ENCODE measurements at regions not wholly inside any gene's neighbourhood (a gene's known extent, or its start where the extent isn't known, plus 50 kb on each side); places are given as distances from the start of the nearest gene placed in this dataset.
"Not testable (repeated sequence)": the region's sequence is repeated elsewhere in the genome, so short reads cannot be mapped to it uniquely, and the experiment has no call there.

DNA sequence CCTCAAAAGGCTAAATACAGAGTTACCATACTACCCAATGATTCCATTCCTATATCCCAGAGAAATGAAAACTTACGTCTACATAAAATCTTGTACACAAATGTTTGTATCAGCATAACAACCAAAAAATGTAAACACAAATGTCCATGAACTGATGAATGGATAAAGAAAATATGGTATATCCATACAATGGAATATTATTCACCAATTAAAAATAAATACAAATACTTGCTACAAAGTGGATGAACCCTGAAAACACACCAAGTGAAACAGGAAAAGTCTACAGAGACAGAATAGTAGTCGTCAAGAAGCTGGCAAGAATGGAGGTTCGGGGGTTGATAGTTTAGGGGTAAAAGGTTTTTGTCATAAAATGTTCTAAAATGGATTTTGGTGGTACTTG, 54.0 kb upstream of the ANKRD28 start:
- no peak for DNase-seq

DNA sequence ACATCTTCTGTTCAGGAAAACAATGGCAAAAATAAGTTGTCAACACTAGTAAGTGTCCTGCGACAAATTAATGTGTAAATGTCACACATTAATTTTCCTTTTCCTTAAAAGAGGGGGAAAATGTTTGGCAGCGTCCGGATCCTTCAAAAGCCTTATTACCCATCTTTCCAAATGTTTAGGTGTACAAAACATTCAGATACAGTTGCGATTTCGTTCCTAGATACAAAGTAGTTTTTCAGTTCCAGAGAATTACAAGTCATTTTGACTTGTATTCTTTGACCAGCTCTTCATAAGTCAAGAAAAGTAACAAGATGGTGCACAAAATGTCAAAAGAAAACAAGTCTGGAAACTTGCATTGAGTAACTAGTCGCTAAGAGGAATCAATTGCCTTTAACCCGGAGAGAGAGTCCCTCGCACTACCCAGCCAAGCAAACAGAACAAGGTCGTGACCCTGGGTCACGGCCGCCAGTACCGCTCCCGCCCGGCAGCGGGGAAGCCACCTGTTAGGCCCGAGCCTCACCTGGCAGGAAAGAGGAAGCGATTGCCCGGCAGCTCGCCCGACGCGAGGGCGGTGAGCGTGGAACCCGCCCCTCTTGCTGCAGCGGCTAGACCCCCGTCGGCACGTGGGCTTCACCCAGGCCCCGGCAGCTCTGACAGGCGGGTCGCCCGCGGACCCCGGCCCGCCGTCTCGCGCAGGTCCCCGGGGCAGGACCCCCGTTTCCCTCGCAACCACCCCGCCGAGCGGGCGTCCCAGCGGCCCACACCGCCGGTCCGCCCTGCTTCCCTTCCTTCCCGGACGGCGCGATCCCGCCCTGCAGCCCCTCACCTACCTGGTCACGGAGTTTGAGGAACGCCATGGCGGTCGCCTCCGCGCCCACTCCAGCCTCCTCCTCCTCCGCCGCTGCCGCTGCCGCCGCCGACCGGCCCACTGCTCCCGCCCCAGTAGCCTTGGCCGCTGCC, 61.0 kb upstream of the ANKRD28 start:
- DNase-seq: peak; percentile 66 to 75

DNA sequence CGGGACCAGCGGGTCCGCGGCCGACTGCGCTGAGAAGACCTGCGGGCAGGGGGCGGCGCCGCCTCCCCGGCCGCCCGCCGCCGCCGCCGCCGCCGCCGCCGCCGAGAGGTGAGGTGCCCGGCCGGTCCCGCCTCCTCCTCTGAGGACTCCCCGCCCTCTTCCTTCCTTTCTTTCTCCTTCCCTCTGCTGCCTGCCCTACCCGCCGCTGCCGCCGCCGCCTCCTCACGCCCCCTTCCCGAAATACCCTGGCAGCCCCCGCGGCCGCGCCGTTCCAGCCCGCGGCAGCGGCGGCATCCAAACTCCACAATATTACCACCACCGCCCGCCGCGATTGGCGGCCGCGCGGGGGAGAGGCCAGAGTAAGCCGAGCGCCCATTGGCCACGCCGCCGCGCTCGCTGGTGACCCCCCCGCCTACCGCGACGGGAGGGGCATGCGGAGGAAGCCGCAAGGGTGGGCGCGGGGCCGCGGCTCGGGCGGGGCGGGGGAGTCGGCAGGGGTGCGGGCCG, 61.8 kb upstream of the ANKRD28 start:
- DNase-seq: peak; percentile 66 to 77

DNA sequence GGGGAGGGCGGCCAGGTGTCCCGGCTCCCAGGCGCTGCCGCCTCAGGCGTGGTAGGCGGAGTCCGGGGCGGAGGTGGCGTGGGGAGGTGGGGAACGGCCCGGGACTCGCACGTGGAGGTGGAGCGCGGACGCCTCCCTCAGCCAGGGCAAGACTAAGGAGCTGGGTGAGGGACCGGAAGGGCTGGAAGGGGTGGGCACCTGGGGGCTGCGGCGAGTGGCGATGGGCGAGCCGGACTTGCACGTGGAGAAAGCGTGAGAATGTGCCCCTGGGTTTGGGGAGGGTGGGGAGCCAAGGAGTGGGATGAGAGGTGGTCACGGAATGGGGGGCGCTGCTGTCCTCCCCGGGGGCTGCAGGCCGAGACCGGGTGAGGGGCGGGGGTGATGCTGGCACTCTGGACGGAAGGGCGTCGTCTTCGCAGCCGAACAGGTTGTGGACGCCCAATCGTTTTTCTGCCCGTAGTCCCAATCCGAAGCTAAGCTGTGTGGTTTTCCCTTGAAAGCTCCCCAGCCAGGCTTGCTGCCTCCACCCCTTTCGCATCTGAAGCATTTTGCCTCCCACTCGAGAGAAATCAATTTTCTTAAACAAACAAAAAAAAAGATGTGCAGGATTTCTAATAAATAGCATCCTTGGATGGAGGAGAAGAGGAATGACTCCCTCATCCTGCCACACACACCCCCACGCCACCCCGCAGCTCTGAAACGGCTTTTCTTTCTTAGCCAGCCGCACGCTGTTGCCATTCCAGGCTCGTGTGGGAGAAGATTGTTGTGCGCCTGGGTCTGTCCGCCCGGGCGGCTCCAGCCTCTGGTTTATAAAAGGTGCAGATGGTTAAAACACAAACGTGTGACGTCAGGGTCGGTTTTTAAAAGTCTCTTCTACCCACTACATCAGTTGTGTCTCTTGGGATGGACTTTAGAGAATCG, 62.5 kb upstream of the ANKRD28 start:
- DNase-seq: peak in 1 of 2 donors; percentile 2

DNA sequence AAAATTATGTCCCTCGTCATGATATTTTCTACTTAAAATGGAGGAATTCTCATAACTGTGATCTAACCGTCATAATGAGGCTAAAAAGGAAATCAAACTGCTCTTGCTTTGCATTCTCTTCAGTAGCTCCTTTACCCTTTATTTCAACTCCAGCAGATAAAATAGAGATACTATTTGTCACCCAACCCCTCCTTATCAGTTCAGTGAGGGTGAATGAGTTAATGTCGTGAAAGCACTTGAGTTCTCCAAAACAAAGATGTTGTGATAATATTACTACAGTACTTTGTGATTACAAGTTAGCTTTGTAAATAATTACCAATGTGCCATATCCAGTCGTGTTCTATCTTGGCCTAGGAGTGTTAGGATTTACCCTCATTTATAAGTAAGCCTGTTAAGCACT, 63.4 kb upstream of the ANKRD28 start:
- no peak for DNase-seq

DNA sequence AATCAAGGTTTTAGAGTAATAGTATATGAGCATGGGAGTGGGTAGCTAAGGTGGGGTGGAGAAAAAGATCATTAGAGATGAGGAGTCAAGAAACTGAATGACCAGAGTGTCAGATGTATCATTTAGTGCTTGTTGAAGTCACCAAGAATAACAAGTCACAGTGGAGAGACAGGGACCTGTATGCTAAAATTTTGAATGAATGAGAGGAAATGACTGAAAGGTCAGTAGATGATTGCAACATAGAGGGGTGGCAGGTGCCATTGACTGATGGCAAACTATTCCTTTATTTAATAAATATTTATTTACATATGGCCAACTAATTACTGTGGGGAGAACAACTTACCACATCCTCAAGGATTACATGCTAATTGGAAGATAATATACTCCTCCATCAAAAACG, 75.0 kb upstream of the ANKRD28 start:
- no peak for DNase-seq

DNA sequence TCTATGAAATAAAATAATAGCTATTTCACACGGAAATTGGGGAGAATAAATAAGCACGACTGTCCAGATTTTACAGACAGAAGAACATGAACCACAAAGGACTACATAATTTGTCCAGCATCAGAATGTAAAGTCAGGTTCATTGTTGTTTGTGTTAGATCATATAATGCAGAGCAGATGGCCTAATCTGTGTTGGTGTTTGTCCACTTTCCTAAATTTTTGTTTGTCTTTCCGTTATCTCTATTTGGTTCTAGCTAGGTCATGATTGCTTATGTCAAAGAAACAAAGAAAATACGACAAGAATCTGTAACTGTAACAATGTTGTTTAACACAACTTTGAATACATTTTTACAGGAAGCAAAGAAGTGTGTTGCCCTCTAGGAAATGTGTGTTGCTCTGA, 75.6 kb upstream of the ANKRD28 start:
- no peak for DNase-seq

DNA sequence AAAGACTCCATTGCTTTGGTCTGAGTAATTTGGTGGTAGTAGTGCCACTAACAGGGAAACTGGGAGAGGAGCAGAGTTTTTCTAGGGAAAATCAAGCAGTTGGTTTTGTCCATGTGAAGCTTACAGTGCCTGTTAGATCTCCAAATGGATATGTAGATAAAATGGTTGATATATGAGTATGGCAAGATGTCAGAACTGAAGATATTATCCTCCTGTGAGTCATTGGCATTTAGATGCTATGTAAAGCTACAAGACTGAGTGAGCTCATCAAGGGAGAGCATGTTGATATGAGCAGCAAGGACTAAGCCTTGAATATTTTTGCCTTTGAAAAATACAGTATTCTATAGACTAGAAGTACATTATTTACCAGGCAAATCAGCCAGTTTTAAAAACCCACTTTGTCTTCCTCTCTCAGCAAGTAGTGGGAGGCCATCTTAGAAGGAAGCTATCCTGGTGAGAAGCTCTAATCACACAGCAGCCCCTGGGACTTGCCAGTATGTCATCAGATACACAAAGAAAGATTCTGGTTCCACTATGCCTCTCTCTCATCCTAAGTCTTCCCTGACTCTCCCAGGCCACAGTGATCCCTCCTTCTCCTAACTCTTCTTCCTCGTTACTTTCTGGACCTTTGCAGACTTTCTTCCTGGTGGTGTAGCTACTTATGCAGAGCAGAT, 77.4 kb upstream of the ANKRD28 start:
- no peak for DNase-seq

DNA sequence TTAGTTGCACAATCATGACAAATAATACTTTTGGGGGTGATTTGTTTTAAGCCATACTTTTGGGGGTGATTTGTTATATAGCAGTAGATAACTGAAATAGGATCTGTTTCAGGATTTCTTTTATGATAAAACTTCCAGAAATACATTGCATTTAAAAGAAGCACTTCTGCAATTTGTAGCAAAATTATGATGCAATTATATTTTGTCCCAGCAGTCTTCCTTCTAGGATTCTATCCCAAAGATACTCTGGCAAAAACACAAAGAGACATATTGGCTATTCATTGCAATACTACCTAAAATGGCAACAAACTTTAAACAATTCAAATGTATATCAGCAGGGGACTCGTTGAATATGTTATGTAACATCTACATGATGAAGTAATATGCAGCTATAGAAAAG, 78.9 kb upstream of the ANKRD28 start:
- DNase-seq: no peak

DNA sequence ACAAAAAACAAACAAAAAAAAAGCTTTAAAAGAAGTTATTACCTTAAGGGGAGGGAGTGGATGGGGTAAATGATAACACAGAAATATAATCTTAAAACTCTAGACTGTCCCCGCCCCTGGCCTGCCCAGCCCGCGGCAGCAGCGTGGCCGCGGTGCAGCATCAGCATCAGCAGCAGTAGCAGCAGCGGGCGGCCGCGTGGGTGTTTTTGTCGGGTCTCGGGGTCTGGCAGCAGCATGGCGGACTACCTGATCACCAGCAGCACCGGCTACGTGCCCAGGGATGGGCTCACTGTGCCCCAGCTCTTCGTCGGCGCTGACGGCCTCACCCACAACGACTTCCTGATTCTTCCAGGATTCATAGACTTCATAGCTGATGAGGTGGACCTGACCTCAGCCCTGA, 80.0 kb upstream of the ANKRD28 start:
- no peak for DNase-seq

DNA sequence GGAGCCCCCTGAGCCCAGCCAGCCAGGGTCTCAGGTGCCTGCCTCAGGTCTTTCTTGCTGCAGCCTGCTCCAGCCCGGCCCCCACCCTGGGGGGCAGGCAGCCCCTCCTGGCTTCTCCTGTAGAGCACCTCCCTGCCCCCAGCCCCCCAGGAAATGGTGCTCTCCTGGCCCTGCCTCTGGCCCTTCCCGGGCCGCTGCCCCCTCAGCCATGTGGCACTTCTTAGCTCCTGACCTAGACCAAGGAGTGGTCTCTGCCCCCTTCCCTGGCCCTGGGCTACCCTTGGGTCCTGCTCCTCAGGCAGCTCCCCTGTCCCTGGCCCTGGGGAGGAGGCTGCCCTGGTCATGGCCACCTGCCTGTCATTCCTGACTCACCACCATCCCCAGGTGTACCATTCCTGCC, 82.0 kb upstream of the ANKRD28 start:
- not testable (repeated sequence) for DNase-seq

DNA sequence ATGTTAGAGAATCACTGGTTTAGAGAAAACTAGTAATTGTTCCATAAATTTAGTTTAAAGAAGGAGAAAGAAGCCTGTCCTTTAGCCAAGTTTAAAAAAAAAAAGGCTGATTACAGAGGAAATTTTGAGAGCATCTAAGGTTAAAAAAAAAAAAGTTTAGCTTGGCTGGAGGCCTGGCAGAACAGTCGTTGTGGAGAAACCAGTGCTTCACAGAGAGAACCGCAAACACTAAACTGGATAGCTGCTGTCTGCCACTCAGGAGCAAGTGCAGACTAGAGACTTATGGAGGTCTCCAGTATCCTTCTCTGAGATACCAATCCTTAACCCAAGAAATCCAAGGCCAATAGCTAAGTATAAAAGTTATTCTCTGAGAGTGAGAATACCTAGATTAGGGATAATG, 84.8 kb upstream of the ANKRD28 start:
- DNase-seq: no peak

DNA sequence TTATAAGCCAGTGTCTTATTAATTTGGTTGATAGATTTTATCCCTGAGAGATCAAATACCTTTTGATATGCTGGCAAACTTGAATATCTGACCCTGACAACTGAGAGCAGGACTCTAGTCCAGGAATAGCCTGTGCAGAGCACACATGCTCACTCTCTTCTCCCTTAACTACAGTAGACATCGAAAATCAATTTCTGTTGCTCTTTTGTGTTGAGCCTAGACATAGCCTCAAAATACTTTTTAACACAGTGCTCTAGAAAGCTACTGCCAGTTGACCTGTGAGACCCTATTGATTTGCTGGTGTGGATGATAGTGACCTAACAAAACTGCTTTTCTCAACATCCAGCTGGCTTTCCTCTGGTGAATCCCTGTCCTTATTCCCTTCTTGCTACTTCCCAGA, 86.4 kb upstream of the ANKRD28 start:
- no peak for DNase-seq

DNA sequence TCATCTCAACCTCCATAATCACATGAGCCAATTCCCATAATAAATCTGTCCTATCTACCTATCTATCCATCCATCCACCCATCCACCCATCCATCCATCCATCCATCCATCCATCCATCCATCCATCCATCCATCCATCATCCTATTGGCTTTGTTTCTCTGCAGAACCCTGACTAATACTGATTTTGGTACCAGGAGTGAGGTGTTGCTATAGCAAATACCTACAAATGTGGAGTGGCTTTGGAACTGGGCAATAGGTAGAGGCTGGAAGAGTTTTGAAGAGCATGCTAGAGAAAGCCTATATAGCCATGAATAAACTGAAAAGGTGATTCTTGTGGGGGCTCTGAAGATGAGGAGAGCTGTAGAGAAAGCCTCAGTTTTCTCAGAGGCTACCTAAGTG, 88.7 kb upstream of the ANKRD28 start:
- no peak for DNase-seq

DNA sequence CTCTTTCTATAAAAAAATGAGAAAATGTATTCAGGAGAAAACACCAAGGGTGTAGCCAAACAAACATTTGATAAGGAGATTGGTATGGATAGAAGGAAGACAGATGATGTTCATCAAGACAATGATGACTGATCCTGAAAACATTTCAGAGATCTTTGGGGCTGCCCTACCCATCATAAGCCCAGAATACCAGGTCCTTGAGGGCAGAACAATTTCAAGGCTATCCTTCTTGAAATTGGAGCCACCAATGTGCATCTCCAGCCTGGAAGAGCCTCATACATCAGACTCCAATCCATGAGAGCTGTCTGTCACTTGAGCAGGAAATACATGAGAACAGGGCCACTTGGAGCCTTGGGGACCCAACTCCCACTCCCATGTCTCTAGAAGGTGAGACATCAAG, 89.5 kb upstream of the ANKRD28 start:
- DNase-seq: no peak

DNA sequence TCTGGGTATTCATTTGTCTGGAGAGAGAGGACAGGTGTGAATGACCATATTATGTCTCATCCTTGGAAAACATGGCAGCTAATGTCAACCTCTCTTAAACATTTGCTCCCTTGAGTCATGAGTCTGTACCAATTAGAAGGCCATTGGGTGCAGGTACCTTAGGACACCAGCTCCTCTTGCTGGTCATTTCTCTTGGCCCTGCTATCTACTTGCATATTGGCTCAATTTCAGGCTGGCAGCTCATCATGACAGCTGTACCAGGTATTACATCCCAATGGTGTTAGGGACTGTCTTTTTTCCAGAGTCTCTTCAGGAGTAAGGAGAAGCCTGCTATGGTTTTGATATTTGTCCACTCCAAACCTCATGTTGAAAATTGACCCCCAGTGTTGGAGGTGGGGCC, 92.2 kb upstream of the ANKRD28 start:
- no peak for DNase-seq

DNA sequence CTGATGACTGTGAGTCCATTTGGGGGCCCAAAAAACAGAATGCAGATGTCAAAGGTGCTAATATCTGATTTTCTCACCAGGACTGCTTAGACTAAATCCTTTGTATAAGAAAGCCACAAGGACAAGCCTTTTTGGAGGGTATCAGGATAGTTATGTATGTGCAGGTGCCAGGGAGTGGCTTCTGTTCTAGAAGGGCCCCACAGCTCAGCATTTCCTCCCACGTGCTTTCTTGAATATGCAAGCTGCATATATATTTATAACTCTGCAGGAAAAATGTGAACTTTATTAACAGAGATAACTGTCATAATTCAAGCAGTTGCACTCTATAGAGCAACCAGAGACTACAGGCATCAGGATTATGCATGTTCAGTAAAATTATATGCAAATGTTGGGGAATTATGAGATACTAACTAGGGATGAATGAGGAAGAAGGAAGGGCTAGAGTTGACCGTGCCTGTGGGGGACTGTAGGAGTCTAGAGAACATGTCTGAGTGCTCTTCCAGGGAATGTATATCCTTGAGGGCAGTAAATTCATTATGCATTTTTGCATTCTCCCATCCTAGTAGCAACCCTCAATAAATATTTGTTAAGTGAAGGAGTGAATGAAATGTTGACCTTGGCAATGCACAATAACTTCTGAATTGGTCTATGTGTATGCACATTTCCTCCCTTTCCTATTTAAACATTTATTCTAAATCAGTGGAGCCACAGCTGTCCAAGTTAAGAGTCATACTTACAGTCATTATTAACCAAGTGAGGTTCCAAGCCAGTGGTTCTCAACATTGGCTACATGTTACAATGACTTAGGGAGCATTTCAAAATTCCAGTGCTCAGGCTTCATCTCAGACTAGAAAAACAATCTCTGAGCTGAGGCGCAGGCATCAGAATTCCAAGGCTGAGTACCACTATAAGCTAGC, 94.8 kb upstream of the ANKRD28 start:
- DNase-seq: no peak

DNA sequence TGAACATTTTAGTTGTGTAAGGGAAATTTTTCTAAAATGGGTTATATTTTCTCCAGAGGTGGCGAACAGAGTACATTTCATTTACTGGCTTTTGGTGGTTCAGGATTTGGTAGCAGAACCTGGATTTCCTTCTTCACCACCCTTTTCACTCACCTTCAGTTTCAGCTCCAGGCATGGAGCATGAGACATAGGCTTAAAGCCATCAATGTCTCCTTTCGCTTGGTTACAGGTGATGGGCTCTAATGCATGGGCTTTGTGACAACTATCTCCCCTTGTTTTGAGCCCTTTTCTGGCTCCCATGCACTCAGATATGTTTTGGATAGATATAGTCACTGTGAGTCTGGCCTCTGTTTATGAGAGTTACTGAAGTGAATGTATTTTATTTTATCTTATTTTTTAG, 96.6 kb upstream of the ANKRD28 start:
- DNase-seq: no peak

DNA sequence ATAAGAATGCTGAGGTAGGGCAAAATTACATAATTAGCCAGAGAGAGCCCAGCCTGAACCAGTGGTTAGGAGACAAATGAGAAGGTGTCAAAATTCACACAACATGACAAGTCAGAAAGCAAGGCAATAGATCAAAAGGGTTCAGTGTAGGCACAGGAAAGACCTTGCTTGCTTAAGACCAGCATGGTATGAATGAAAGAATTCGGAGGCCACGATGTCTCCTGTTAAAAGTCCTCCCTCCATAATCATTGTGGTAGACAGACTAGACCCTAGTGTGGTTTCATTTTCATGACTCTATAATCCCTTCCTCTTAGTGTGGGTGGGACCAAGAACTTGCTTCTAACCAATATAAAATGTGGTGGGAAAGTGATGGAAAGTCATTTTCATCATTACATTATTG, 98.7 kb upstream of the ANKRD28 start:
- DNase-seq: no peak

DNA sequence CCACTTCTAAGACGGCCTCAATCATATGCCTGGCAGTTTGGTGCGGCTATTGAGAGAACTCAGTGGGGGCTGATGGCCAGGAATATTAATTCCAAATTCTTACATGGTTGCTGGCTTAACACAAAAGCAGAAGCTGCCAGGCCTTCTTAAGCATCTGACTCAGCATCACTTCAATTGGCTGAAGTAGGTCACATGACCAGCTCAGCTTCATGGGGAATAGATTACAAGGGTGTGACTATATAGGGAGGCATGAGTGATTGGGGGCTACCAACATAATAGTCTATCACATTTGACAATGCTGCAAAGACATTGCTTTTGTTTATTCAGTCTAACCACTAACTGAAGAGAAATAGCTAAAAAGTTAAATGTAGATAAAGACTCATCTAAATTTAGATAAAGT, 101.6 kb upstream of the ANKRD28 start:
- no peak for DNase-seq

DNA sequence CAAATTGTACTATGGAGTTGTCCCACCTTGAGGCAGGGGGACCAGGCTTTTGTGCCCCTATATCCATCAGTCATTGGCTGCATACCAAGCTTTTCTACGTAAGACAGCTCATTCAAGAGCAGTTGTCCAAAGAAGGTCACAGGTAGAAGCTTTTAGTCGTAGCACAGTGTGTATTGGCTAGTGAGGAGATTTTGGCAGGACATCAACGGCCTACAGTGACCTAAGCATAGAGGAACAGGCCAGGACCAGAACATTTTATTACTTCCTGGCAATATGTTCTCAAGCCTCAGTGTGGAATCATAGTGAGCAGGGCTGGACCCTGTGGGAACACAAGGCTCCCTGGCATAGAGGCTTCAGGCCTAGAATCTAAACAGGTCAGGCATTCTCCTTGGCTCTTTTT, 105.4 kb upstream of the ANKRD28 start:
- DNase-seq: no peak

All from CD4-positive, alpha-beta T cell treated with Interleukin-4 for 1 hour (primary cell).